ENCODE measurements at regions not wholly inside any gene's neighbourhood (a gene's known extent, or its start where the extent isn't known, plus 50 kb on each side); places are given as distances from the start of the nearest gene placed in this dataset.

DNA sequence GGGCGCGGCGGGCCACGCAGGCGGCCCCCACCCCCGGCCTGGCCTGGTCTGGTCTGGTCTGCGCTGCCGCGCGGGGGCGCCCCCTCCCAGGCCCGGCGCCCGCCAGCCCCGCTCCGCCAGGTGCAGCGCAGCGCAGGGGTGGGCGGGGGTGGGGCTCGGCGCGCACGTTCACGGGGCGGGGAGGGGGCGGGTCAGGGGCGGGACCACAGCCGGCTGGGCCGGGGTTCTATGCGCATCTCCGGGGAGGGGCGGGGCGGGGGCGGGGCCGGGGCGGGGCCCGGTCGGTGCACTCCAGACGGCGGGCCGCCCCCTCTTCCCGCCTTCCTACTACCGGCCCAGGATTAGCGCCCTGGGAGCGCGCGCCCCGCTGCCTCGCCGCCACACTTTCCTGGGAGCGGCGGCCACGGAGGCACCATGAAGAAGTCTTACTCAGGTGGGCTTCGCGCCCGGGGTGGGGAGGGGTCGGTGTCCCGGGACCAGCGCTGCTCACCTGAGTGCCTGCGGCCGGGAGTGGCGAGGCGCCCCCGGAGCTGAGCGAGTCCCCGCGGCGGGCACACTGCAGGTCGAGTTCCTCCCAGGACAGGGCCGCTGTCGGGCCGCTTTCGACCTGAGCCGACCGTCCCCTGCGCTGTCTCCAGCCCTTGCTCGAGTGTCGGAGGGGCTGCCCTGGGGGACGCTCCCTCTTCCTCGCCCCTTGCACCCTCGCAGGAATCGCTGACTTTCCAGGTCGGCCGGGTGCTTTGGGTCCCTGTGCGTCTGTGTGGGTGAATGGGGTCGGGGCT is 140.5 kb downstream of the SEC14L1 start (continued):
- TF ChIP-seq, protein P1, sequence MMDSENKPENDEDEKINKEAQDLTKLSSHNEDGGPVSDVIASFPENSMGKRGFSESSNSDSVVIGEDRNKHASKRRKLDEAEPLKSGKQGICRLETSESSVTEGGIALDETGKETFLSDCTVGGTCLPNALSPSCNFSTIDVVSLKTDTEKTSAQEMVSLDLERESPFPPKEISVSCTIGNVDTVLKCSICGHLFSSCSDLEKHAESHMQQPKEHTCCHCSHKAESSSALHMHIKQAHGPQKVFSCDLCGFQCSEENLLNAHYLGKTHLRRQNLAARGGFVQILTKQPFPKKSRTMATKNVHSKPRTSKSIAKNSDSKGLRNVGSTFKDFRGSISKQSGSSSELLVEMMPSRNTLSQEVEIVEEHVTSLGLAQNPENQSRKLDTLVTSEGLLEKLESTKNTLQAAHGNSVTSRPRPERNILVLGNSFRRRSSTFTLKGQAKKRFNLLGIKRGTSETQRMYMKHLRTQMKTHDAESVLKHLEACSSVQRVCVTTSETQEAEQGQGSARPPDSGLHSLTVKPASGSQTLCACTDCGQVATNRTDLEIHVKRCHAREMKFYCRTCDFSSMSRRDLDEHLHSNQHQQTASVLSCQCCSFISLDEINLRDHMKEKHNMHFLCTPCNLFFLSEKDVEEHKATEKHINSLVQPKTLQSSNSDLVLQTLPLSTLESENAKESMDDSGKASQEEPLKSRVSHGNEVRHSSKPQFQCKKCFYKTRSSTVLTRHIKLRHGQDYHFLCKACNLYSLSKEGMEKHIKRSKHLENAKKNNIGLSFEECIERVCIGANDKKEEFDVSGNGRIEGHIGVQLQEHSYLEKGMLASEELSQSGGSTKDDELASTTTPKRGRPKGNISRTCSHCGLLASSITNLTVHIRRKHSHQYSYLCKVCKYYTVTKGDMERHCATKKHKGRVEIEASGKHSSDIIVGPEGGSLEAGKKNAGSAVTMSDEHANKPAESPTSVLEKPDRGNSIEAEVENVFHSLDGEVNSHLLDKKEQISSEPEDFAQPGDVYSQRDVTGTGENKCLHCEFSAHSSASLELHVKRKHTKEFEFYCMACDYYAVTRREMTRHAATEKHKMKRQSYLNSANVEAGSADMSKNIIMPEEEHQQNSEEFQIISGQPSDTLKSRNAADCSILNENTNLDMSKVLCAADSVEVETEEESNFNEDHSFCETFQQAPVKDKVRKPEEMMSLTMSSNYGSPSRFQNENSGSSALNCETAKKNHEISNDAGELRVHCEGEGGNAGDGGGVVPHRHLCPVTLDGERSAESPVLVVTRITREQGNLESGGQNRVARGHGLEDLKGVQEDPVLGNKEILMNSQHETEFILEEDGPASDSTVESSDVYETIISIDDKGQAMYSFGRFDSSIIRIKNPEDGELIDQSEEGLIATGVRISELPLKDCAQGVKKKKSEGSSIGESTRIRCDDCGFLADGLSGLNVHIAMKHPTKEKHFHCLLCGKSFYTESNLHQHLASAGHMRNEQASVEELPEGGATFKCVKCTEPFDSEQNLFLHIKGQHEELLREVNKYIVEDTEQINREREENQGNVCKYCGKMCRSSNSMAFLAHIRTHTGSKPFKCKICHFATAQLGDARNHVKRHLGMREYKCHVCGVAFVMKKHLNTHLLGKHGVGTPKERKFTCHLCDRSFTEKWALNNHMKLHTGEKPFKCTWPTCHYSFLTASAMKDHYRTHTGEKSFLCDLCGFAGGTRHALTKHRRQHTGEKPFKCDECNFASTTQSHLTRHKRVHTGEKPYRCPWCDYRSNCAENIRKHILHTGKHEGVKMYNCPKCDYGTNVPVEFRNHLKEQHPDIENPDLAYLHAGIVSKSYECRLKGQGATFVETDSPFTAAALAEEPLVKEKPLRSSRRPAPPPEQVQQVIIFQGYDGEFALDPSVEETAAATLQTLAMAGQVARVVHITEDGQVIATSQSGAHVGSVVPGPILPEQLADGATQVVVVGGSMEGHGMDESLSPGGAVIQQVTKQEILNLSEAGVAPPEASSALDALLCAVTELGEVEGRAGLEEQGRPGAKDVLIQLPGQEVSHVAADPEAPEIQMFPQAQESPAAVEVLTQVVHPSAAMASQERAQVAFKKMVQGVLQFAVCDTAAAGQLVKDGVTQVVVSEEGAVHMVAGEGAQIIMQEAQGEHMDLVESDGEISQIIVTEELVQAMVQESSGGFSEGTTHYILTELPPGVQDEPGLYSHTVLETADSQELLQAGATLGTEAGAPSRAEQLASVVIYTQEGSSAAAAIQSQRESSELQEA (CRISPR knock-in tag; IDR thresholded peaks at IDR 0.05; ENCODE audit: not compliant biosample characterization) = peak; percentile 60
- TF ChIP-seq NCOR1 (IDR thresholded peaks at IDR 0.05; ENCODE audit: borderline replicate concordance, low read length) = no peak; the same call in 1 of the 2 replicates
- peak; percentile 36; the same call in 1 of the 2 replicates for TF ChIP-seq JUNB (CRISPR knock-in tag; IDR thresholded peaks at IDR 0.05; ENCODE audit: borderline replicate concordance)
- no peak for TF ChIP-seq CEBPG (CRISPR knock-in tag; IDR thresholded peaks at IDR 0.05)
- TF ChIP-seq PITX1 (CRISPR knock-in tag; IDR thresholded peaks at IDR 0.05) = peak; percentile 95
- TF ChIP-seq NCOA5 (CRISPR knock-in tag; IDR thresholded peaks at IDR 0.05) = no peak
- TF ChIP-seq ZNF292 (CRISPR knock-in tag; IDR thresholded peaks at IDR 0.05; ENCODE audit: borderline replicate concordance, low read depth) = no peak
- TF ChIP-seq ZFP90 (CRISPR knock-in tag; IDR thresholded peaks at IDR 0.05; ENCODE audit: borderline replicate concordance) = no peak
- peak; percentile 66; the same call in 1 of the 2 replicates for TF ChIP-seq ZNF773 (CRISPR knock-in tag; IDR thresholded peaks at IDR 0.05; ENCODE audit: borderline replicate concordance)
- peak; percentile 39; the same call in 1 of the 2 replicates for TF ChIP-seq ZNF589 (CRISPR knock-in tag; conservative IDR thresholded peaks at IDR 0.05)
- TF ChIP-seq, protein P2, sequence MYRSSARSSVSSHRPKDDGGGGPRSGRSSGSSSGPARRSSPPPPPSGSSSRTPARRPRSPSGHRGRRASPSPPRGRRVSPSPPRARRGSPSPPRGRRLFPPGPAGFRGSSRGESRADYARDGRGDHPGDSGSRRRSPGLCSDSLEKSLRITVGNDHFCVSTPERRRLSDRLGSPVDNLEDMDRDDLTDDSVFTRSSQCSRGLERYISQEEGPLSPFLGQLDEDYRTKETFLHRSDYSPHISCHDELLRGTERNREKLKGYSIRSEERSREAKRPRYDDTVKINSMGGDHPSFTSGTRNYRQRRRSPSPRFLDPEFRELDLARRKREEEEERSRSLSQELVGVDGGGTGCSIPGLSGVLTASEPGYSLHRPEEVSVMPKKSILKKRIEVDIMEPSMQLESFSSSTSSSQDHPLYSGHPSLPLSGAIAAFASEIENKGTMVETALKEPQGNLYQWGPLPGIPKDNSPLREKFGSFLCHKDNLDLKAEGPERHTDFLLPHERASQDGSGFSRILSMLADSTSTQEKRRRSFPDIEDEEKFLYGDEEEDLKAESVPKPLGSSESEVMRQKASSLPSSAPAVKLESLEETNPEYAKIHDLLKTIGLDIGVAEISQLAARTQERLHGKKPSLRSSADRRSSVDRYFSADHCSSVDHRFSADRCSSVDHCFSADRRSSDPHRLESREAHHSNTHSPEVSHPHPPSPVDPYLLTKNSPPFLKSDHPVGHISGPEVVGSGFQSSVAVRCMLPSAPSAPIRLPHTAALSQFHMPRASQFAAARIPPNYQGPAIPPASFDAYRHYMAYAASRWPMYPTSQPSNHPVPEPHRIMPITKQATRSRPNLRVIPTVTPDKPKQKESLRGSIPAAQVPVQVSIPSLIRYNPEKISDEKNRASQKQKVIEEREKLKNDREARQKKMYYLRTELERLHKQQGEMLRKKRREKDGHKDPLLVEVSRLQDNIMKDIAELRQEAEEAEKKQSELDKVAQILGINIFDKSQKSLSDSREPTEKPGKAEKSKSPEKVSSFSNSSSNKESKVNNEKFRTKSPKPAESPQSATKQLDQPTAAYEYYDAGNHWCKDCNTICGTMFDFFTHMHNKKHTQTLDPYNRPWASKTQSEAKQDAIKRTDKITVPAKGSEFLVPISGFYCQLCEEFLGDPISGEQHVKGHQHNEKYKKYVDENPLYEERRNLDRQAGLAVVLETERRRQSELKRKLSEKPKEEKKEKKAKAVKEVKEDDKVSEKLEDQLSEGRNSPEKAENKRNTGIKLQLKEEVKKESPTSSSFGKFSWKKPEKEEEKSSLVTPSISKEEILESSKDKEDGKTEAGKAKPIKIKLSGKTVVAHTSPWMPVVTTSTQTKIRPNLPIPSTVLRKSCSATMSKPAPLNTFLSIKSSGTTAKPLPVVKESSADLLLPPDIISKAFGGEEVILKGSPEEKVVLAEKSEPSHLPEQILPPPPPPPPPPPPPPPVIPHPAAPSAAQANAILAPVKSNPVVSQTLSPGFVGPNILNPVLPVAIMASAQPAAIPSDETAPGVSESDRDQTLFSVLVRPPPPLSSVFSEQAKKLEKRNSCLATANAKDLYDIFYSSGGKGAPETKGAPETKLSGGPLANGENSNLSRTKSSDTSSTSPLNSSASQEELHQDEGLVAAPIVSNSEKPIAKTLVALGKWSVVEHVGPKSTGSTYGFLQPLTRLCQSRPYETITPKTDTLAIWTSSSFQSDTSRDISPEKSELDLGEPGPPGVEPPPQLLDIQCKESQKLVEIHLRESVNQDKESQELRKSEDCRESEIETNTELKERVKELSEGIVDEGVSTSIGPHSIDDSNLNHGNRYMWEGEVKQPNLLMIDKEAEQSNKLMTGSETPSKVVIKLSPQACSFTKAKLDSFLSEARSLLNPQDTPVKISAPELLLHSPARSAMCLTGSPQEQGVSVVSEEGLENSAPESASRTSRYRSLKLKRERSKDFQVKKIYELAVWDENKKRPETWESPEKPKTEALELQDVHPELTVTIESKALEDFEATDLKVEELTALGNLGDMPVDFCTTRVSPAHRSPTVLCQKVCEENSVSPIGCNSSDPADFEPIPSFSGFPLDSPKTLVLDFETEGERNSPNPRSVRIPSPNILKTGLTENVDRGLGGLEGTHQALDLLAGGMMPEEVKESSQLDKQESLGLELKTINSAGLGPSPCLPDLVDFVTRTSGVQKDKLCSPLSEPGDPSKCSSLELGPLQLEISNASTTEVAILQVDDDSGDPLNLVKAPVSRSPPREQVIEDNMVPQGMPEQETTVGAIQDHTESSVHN (CRISPR knock-in tag; IDR thresholded peaks at IDR 0.05) = no peak
- TF ChIP-seq MIER2 (CRISPR knock-in tag; IDR thresholded peaks at IDR 0.05) = no peak
- TF ChIP-seq U2AF1 (optimal IDR thresholded peaks at IDR 0.05; ENCODE audit: low read depth, low read length) = peak; percentile 86

Measured in HepG2 (cell line).